ENCODE measurements at regions not wholly inside any gene's neighbourhood (a gene's known extent, or its start where the extent isn't known, plus 50 kb on each side); places are given as distances from the start of the nearest gene placed in this dataset.
A peak's percentile ranks its signal among the peaks of the same experiment; 100 is the strongest.

GRCh38 chr12:91937706-91938105 is 207.9 kb downstream of the BTG1 start:
- no peak for FAIRE-seq

GRCh38 chr12:91937009-91937408 is 208.6 kb downstream of the BTG1 start:
- DNase-seq (ENCODE audit: extremely low spot score, insufficient read length, low read depth) (no peak), FAIRE-seq (no peak)

More at GRCh38 chr12:91937706-91938105, 207.9 kb downstream of the BTG1 start:
- DNase-seq (ENCODE audit: extremely low spot score, insufficient read length, low read depth), result no peak

GRCh38 chr12:91935296-91935695 is 210.3 kb downstream of the BTG1 start:
- DNase-seq (ENCODE audit: extremely low spot score, insufficient read length, low read depth) (no peak), FAIRE-seq (no peak)

GRCh38 chr12:91931111-91931510 is 214.5 kb downstream of the BTG1 start:
- DNase-seq (ENCODE audit: extremely low spot score, insufficient read length, low read depth) (no peak), FAIRE-seq (no peak)

- no peak for FAIRE-seq
- no peak for DNase-seq (ENCODE audit: extremely low spot score, insufficient read length, low read depth)
Observed at GRCh38 chr12:91928501-91928900, 217.1 kb downstream of the BTG1 start.

- FAIRE-seq (no peak), DNase-seq (ENCODE audit: extremely low spot score, insufficient read length, low read depth) (no peak)
Observed at GRCh38 chr12:91926848-91927247, 218.8 kb downstream of the BTG1 start.

GRCh38 chr12:91924827-91925226 is 220.8 kb downstream of the BTG1 start:
- no peak for FAIRE-seq
- no peak for DNase-seq (ENCODE audit: extremely low spot score, insufficient read length, low read depth)

- no peak for DNase-seq (ENCODE audit: extremely low spot score, insufficient read length, low read depth)
- no peak for FAIRE-seq
Observed at GRCh38 chr12:91923864-91924263, 221.8 kb downstream of the BTG1 start.

GRCh38 chr12:91922674-91923073 is 223.0 kb downstream of the BTG1 start:
- FAIRE-seq (no peak), DNase-seq (ENCODE audit: extremely low spot score, insufficient read length, low read depth) (no peak)

GRCh38 chr12:91922139-91922538 is 223.5 kb downstream of the BTG1 start:
- no peak for DNase-seq (ENCODE audit: extremely low spot score, insufficient read length, low read depth)
- no peak for FAIRE-seq

- no peak for DNase-seq (ENCODE audit: extremely low spot score, insufficient read length, low read depth)
- no peak for FAIRE-seq
Observed at GRCh38 chr12:91921555-91921954, 224.1 kb downstream of the BTG1 start.

- DNase-seq (ENCODE audit: extremely low spot score, insufficient read length, low read depth), result no peak
- FAIRE-seq, result no peak
Observed at GRCh38 chr12:91920741-91921140, 224.9 kb downstream of the BTG1 start.

- DNase-seq (ENCODE audit: extremely low spot score, insufficient read length, low read depth) (no peak), FAIRE-seq (no peak)
Observed at GRCh38 chr12:91920276-91920675, 225.4 kb downstream of the BTG1 start.

GRCh38 chr12:91918431-91918830 is 227.2 kb downstream of the BTG1 start:
- FAIRE-seq (no peak), DNase-seq (ENCODE audit: extremely low spot score, insufficient read length, low read depth) (no peak)

GRCh38 chr12:91914701-91915100 is 230.9 kb downstream of the BTG1 start:
- DNase-seq (ENCODE audit: extremely low spot score, insufficient read length, low read depth) (no peak), FAIRE-seq (no peak)

GRCh38 chr12:91913651-91914050 is 232.0 kb downstream of the BTG1 start:
- no peak for DNase-seq (ENCODE audit: extremely low spot score, insufficient read length, low read depth)
- no peak for FAIRE-seq

GRCh38 chr12:91913124-91913523 is 232.5 kb downstream of the BTG1 start:
- DNase-seq (ENCODE audit: extremely low spot score, insufficient read length, low read depth), result no peak
- FAIRE-seq, result no peak

- no peak for DNase-seq (ENCODE audit: extremely low spot score, insufficient read length, low read depth)
- FAIRE-seq, result no peak
Observed at GRCh38 chr12:91912178-91912577, 233.5 kb downstream of the BTG1 start.

- no peak for FAIRE-seq
- no peak for DNase-seq (ENCODE audit: extremely low spot score, insufficient read length, low read depth)
Observed at GRCh38 chr12:91910871-91911388, 234.7 kb downstream of the BTG1 start.

GRCh38 chr12:91902860-91903683 is 242.6 kb downstream of the BTG1 start:
- no peak for DNase-seq (ENCODE audit: extremely low spot score, insufficient read length, low read depth)
- FAIRE-seq, result no peak

- FAIRE-seq, result peak; percentile 42
- no peak for DNase-seq (ENCODE audit: extremely low spot score, insufficient read length, low read depth)
Observed at GRCh38 chr12:91901381-91902074, 244.1 kb downstream of the BTG1 start.
